ENCODE measurements at regions not wholly inside any gene's neighbourhood (a gene's known extent, or its start where the extent isn't known, plus 50 kb on each side); places are given as distances from the start of the nearest gene placed in this dataset.
"Not testable (repeated sequence)": the region's sequence is repeated elsewhere in the genome, so short reads cannot be mapped to it uniquely, and the experiment has no call there.

DNA sequence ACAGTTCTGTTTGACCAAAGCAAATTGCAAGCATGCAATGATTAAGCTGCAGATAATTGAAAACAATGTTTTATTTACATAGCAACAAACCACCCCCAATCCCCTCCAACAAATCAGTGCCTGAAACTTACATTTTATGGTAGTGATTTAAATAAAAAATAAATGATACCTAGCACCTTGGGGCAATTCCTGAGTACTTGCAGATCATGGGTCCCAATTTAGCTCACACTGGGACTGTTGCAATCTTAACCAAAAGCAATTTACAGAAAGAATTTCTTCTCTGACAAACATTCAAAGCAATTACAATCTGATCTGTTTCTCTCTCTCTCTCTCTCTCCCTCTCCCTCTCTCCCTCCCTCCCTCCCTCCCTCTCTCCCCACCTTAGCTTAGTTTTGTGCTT lies 345.7 kb upstream of the PCSK5 start:
- Histone ChIP-seq H3K27ac (ENCODE audit: low read depth, low read length) (no peak overlapping the region), H3K9me3 (ENCODE audit: insufficient read depth, low read depth, low read length) (no peaks in the 10 kb centered on the region), H3K4me1 (ENCODE audit: insufficient read depth, low read length) (no peaks in the 10 kb centered on the region), H3K36me3 (ENCODE audit: insufficient read depth, low read length) (no peaks in the 10 kb centered on the region), H3K4me3 (ENCODE audit: low read length) (no peak overlapping the region), H3K27me3 (ENCODE audit: insufficient read depth, low read length) (no peaks in the 10 kb centered on the region), H3K9ac (ENCODE audit: low read depth, low read length) (no peak overlapping the region)

DNA sequence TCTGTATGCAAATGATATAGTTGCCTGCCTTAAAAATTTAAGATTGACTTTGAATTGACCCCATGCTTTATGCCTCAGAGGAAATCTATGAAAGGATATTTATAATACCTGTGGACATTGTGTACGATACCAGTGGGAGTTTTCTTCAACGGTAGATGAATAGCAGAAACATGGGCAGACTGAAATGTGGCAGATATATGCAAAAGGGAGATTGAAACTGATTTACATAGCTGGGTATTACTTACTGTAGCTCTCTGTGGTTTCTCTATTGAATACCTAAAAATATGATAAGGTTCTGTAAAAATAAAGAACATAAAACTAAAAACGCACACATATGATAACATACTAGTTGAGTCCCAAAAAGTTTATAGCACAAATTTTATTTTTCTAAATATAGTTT lies 345.2 kb upstream of the PCSK5 start:
- no peaks in the 10 kb centered on the region for H3K27me3 ChIP-seq (ENCODE audit: insufficient read depth, low read length)
- no peaks in the 10 kb centered on the region for H3K4me1 ChIP-seq (ENCODE audit: insufficient read depth, low read length)
- no peaks in the 10 kb centered on the region for H3K36me3 ChIP-seq (ENCODE audit: insufficient read depth, low read length)
- H3K27ac ChIP-seq (ENCODE audit: low read depth, low read length) = no peak overlapping the region
- H3K9me3 ChIP-seq (ENCODE audit: insufficient read depth, low read depth, low read length) = no peaks in the 10 kb centered on the region
- 89% methylated on average over 2 of the region's 3 CpGs for WGBS
- no peak overlapping the region for H3K9ac ChIP-seq (ENCODE audit: low read depth, low read length)
- H3K4me3 ChIP-seq (ENCODE audit: low read length) = no peak overlapping the region

DNA sequence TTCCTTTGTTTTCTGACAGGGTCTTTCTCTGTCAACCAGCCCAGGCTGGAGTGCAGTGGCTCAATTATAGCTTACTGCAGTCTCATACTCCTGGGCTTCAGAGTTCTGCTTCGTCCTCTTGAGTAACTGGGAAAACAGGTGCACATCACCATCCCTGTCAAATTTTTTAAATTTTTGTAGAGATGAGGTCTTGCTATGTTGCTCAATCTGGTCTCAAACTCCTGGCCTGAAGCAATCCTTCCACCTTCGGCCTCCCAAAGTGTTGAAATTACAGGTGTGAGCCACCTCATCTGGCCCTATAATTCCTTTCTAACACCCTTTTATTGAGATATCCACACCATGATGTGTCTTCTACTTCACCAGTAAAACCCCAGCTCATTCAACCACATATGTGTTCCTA lies 341.6 kb upstream of the PCSK5 start:
- no peak overlapping the region for H3K9ac ChIP-seq (ENCODE audit: low read depth, low read length)
- H3K27ac ChIP-seq (ENCODE audit: low read depth, low read length) = no peak overlapping the region
- H3K4me3 ChIP-seq (ENCODE audit: low read length) = no peak overlapping the region
- no peaks in the 10 kb centered on the region for H3K27me3 ChIP-seq (ENCODE audit: insufficient read depth, low read length)
- WGBS = 84% methylated on average over 2 of the region's 2 CpGs
- H3K9me3 ChIP-seq (ENCODE audit: insufficient read depth, low read depth, low read length) = no peaks in the 10 kb centered on the region
- no peaks in the 10 kb centered on the region for H3K36me3 ChIP-seq (ENCODE audit: insufficient read depth, low read length)
- H3K4me1 ChIP-seq (ENCODE audit: insufficient read depth, low read length) = no peaks in the 10 kb centered on the region

DNA sequence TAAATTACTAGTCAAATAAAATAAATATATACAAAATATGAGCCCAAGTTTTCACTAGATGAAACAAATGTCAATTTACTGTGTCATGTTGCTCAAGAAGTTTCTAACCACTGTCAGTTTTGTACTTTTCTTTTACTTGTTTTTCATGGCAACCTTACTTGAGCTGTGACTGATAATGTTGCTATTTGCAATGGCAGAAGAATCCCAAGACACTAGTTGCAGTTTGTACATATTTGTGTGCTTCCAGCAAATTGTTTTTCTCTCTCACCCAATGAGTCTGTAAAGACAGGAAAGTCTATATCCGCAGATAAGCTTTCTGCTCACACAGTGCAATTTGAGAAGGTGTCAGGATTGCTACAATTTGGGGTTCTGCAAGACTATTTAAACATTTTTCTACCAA lies 338.6 kb upstream of the PCSK5 start:
- no peak overlapping the region for H3K27ac ChIP-seq (ENCODE audit: low read depth, low read length)
- no peak overlapping the region for H3K4me3 ChIP-seq (ENCODE audit: low read length)
- H3K36me3 ChIP-seq (ENCODE audit: insufficient read depth, low read length) = no peaks in the 10 kb centered on the region
- no peaks in the 10 kb centered on the region for H3K9me3 ChIP-seq (ENCODE audit: insufficient read depth, low read depth, low read length)
- 100% methylated on average over 1 of the region's 1 CpG for WGBS
- H3K9ac ChIP-seq (ENCODE audit: low read depth, low read length) = no peak overlapping the region
- no peaks in the 10 kb centered on the region for H3K27me3 ChIP-seq (ENCODE audit: insufficient read depth, low read length)
- no peaks in the 10 kb centered on the region for H3K4me1 ChIP-seq (ENCODE audit: insufficient read depth, low read length)

DNA sequence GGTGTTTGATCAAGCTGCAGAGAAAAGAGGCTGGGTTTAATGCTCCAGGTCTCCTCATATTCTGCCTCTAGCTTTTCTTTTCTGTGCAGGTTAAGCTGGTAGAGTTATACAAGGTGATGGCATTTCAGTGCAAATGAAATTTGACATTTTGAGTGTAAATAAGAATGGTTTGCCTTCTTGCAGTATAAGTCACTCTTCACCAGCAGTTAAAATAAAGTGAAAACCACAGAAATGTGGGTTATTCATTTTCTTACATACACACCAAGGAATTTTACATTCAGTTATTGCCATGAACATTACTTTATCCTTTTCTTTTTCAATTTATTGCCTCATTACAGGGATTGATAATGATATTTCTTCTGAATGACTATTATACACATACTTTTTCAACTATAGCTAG lies 337.5 kb upstream of the PCSK5 start:
- Histone ChIP-seq H3K27me3 (ENCODE audit: insufficient read depth, low read length) (no peaks in the 10 kb centered on the region), H3K36me3 (ENCODE audit: insufficient read depth, low read length) (no peaks in the 10 kb centered on the region), H3K27ac (ENCODE audit: low read depth, low read length) (no peak overlapping the region), H3K4me1 (ENCODE audit: insufficient read depth, low read length) (no peaks in the 10 kb centered on the region), H3K9me3 (ENCODE audit: insufficient read depth, low read depth, low read length) (0 out of 2 replicates have a peak, but pooled peaks cover 3% of the 10 kb centered on the region), H3K9ac (ENCODE audit: low read depth, low read length) (no peak overlapping the region), H3K4me3 (ENCODE audit: low read length) (no peak overlapping the region)

DNA sequence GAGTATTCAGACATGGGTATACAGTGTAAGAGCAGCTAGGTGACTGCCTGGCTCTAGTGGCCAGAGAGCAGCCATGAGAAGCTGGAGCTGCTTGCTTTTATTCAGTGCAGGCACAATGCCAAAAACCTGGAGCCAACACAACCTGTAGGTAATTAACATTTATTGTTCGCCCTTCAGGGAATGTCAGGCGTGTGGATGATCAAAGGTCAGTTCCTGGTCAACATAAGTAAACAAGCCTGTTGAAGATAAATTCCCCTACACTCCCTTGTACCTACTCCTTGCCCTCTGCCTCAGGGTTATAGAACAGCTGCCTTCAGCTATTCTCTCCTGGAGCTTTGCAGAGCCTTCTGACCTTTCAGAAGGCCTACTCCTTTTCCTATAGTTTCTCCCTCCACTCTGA lies 323.7 kb upstream of the PCSK5 start:
- not testable (repeated sequence) for H3K9ac ChIP-seq (ENCODE audit: low read depth, low read length); H3K27ac ChIP-seq (ENCODE audit: low read depth, low read length); H3K36me3 ChIP-seq (ENCODE audit: insufficient read depth, low read length); H3K9me3 ChIP-seq (ENCODE audit: insufficient read depth, low read depth, low read length); H3K4me1 ChIP-seq (ENCODE audit: insufficient read depth, low read length); H3K4me3 ChIP-seq (ENCODE audit: low read length); H3K27me3 ChIP-seq (ENCODE audit: insufficient read depth, low read length)
- WGBS = 90% methylated on average over 2 of the region's 2 CpGs

DNA sequence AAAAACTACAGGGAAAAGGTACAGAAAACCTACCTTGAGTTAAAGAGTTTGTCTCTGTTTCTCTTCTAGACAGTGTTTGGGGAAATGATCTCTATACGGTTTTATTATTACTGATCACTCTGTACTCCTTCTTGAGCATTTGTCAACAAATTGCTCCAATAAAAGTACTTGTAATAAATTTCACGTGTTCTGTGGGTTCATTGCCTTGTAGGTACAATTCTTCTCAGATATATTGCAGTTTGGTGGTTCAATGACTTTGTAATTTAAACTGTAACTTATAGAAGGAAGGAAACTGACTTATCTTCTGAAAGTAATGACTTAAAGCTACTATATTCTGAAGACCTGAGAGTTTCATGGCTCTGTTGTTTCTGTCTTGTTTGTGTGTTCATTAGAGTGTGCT lies 319.9 kb upstream of the PCSK5 start:
- no peaks in the 10 kb centered on the region for H3K4me1 ChIP-seq (ENCODE audit: insufficient read depth, low read length)
- no peak overlapping the region for H3K27ac ChIP-seq (ENCODE audit: low read depth, low read length)
- no peaks in the 10 kb centered on the region for H3K9me3 ChIP-seq (ENCODE audit: insufficient read depth, low read depth, low read length)
- no peak overlapping the region for H3K4me3 ChIP-seq (ENCODE audit: low read length)
- H3K9ac ChIP-seq (ENCODE audit: low read depth, low read length) = no peak overlapping the region
- WGBS = 95% methylated on average over 2 of the region's 2 CpGs
- H3K36me3 ChIP-seq (ENCODE audit: insufficient read depth, low read length) = no peaks in the 10 kb centered on the region
- H3K27me3 ChIP-seq (ENCODE audit: insufficient read depth, low read length) = no peaks in the 10 kb centered on the region

DNA sequence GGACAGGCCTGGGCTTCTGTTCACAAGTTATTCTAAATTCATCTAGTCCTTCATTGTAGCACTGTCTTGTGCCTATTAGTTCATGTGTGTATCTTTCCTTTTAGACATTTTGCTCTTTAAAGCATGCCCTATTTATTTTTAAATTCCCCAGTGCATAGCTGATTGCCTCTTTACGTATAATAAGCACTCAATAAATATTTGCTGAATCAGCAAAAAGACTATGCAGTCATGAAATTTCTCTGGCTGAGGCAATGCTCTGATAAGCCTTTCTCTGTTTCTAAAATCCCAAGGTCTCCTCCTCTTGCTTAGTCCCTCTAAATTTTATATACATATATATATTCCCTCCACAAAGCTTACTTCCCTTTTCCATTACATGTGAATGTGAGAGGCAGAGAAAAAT lies 315.9 kb upstream of the PCSK5 start:
- 98% methylated on average over 1 of the region's 1 CpG for WGBS

DNA sequence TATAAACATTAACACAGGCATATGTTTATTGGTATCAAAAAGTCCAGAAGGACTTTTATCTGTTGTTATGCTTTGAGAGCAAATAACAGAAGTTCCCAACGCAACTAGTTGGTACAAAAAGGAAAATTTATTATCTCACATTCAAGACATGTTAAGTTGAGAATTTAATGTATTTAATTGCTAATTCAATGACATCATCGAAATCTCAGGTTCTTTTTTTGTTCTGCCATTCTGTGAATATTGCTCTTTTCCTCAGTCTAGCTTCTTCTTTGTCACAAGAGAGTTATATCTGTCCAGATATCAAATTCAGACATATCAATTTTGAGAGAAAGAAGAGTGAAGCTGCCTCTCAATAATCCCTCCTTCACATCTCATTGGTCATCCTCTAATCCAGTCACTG lies 307.6 kb upstream of the PCSK5 start:
- Histone ChIP-seq H3K4me3 (ENCODE audit: low read length) (no peak overlapping the region), H3K27ac (ENCODE audit: low read depth, low read length) (no peak overlapping the region), H3K36me3 (ENCODE audit: insufficient read depth, low read length) (no peaks in the 10 kb centered on the region), H3K9ac (ENCODE audit: low read depth, low read length) (no peak overlapping the region), H3K4me1 (ENCODE audit: insufficient read depth, low read length) (no peaks in the 10 kb centered on the region), H3K9me3 (ENCODE audit: insufficient read depth, low read depth, low read length) (no peaks in the 10 kb centered on the region), H3K27me3 (ENCODE audit: insufficient read depth, low read length) (no peaks in the 10 kb centered on the region)
- WGBS = 100% methylated on average over 1 of the region's 2 CpGs

More for the DNA sequence above, 315.9 kb upstream of the PCSK5 start:
- no peak overlapping the region for H3K27ac ChIP-seq (ENCODE audit: low read depth, low read length)
- no peak overlapping the region for H3K4me3 ChIP-seq (ENCODE audit: low read length)
- H3K4me1 ChIP-seq (ENCODE audit: insufficient read depth, low read length) = 0 out of 2 replicates have a peak, but pooled peaks cover 7% of the 10 kb centered on the region
- no peaks in the 10 kb centered on the region for H3K9me3 ChIP-seq (ENCODE audit: insufficient read depth, low read depth, low read length)
- no peaks in the 10 kb centered on the region for H3K36me3 ChIP-seq (ENCODE audit: insufficient read depth, low read length)
- no peaks in the 10 kb centered on the region for H3K27me3 ChIP-seq (ENCODE audit: insufficient read depth, low read length)
- no peak overlapping the region for H3K9ac ChIP-seq (ENCODE audit: low read depth, low read length)

DNA sequence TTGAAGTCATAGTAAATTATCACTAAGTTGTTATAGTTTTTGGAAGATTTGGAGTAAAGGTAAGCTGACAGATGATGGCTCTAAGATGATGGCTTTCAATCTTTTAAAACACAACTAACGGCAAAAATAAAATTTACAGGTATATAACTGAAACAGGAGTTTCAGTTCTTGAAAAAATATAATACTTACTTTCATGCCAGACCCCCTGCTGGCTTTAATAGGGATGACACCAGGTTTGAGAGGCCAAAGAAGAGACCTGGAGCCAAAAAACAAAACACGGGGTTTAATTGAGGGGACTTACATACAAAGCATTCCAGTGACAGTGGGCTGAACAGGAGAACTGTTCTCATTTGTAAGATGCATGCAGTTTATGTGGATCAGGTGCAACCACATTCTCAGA lies 301.7 kb upstream of the PCSK5 start:
- no peaks in the 10 kb centered on the region for H3K9me3 ChIP-seq (ENCODE audit: insufficient read depth, low read depth, low read length)
- H3K27ac ChIP-seq (ENCODE audit: low read depth, low read length) = no peak overlapping the region
- H3K9ac ChIP-seq (ENCODE audit: low read depth, low read length) = no peak overlapping the region
- no peaks in the 10 kb centered on the region for H3K4me1 ChIP-seq (ENCODE audit: insufficient read depth, low read length)
- no peak overlapping the region for H3K4me3 ChIP-seq (ENCODE audit: low read length)
- no peaks in the 10 kb centered on the region for H3K36me3 ChIP-seq (ENCODE audit: insufficient read depth, low read length)
- no peaks in the 10 kb centered on the region for H3K27me3 ChIP-seq (ENCODE audit: insufficient read depth, low read length)
- WGBS = 100% methylated on average over 1 of the region's 2 CpGs

DNA sequence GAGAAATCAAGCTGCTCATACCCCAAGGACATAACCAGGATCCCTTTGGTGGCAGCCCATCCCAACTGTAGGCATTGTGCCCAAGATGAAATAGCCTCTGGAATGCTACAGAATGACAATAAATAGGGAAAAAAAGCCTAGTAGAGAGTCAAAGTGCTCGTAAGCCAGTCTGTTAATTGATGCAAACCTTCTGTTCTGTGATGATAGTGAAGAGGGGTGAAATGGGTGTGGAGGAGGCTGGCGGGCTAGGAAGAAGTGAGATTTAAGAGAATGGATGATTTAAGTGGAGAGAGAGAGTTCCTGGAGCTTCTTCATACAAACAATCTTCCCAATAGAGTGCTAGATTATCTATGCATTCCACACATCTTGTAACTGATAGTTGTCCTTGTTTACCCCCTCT lies 301.0 kb upstream of the PCSK5 start:
- Histone ChIP-seq H3K27ac (ENCODE audit: low read depth, low read length) (no peak overlapping the region), H3K9me3 (ENCODE audit: insufficient read depth, low read depth, low read length) (no peaks in the 10 kb centered on the region), H3K36me3 (ENCODE audit: insufficient read depth, low read length) (no peaks in the 10 kb centered on the region), H3K9ac (ENCODE audit: low read depth, low read length) (no peak overlapping the region), H3K27me3 (ENCODE audit: insufficient read depth, low read length) (no peaks in the 10 kb centered on the region), H3K4me1 (ENCODE audit: insufficient read depth, low read length) (no peaks in the 10 kb centered on the region), H3K4me3 (ENCODE audit: low read length) (no peak overlapping the region)
- WGBS = 80% methylated on average over 2 of the region's 2 CpGs

DNA sequence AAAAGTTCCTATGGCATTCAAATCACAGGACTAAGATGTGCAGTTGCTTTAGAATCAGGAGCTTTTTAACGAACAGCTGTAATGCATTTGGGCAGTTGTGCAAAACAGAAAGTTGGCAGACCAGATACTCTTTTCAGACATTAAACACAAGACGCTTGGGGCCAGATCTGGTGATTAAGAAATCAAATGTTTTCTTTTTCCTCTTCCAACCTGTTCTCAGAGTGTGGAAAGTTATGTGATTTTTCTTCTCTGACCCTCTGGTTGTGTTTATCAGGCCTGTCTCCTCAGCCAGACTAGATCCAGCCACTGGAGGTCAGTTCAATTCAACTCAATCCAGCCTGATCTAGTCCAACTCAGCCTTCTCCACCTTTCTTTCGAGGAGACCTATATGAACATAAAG lies 298.5 kb upstream of the PCSK5 start:
- Histone ChIP-seq H3K4me1 (ENCODE audit: insufficient read depth, low read length) (no peaks in the 10 kb centered on the region), H3K9me3 (ENCODE audit: insufficient read depth, low read depth, low read length) (no peaks in the 10 kb centered on the region), H3K36me3 (ENCODE audit: insufficient read depth, low read length) (no peaks in the 10 kb centered on the region), H3K9ac (ENCODE audit: low read depth, low read length) (no peak overlapping the region), H3K27ac (ENCODE audit: low read depth, low read length) (no peak overlapping the region), H3K27me3 (ENCODE audit: insufficient read depth, low read length) (no peaks in the 10 kb centered on the region), H3K4me3 (ENCODE audit: low read length) (no peak overlapping the region)
- WGBS = 93% methylated on average over 3 of the region's 3 CpGs
